ENCODE measurements at regions not wholly inside any gene's neighbourhood (a gene's known extent, or its start where the extent isn't known, plus 50 kb on each side); places are given as distances from the start of the nearest gene placed in this dataset.

DNA sequence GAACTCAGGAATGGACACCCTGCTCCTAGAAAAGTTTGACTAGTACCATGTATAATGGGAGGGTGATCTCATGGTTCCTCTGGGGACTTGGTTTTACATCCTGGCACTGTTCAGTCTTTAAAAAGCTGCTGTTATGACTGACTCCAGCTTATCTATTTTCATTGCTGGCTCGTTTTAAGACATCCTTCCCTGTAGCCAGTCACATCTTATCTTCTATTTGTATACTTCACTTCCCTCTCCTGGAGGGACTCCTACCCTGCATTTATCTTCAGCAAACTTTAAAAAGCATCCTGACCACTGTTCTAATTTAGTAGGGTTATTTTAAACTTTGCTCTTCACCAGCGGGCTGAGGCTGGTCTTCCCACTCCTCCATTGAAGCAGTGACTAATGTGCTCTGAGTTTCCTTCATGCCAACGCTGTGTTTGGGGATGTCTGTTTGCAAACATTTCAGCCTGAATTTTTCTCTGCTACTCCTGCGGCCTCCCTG, 72.9 kb upstream of the ARMC3 start:
- TF ChIP-seq GATA2 (IDR thresholded peaks at IDR 0.05; ENCODE audit: low read depth, low read length) (no peak), GATA3 (IDR thresholded peaks at IDR 0.05; ENCODE audit: low read depth, low read length) (no peak)
